Endodermal cell (in vitro differentiated cells): ENCODE measurements at regions not wholly inside any gene's neighbourhood (a gene's known extent, or its start where the extent isn't known, plus 50 kb on each side); places are given as distances from the start of the nearest gene placed in this dataset.

Source experiments
- DNase-seq: peaks from one replicate; pipeline ENCODE4 v3.0.0-alpha.2; 2017
- H3K27ac ChIP-seq: 2 replicates; pipeline ENCODE4 v1.5.1; 2013; ENCODE audit warnings: mild to moderate bottlenecking, low read depth, low read length, moderate library complexity
- H3K27me3 ChIP-seq: 2 replicates; pipeline ENCODE4 v1.6.1; 2013; ENCODE audit warnings: mild to moderate bottlenecking, low read length, moderate library complexity; ENCODE audit not compliant: insufficient read depth, control insufficient read depth, poor library complexity, severe bottlenecking
- H3K36me3 ChIP-seq: 2 replicates; pipeline ENCODE4 v1.7.0; 2013; ENCODE audit warnings: mild to moderate bottlenecking, low read length, moderate library complexity; ENCODE audit not compliant: control insufficient read depth, insufficient read depth
- H3K4me1 ChIP-seq: one replicate; pipeline ENCODE4 v1.7.0; 2013; ENCODE audit warnings: low read length; ENCODE audit not compliant: control insufficient read depth, insufficient read depth
- H3K4me3 ChIP-seq: 2 replicates; pipeline ENCODE4 v1.5.1; 2013; ENCODE audit warnings: mild to moderate bottlenecking, low read length, moderate library complexity
- H3K9ac ChIP-seq: 2 replicates; pipeline ENCODE4 v1.6.1; 2013; ENCODE audit warnings: mild to moderate bottlenecking, low read length, moderate library complexity; ENCODE audit not compliant: poor library complexity, severe bottlenecking; ENCODE audit errors: extremely low read depth
- H3K9me3 ChIP-seq: 2 replicates; pipeline ENCODE4 v1.6.1; 2013; ENCODE audit warnings: mild to moderate bottlenecking, low read length, moderate library complexity; ENCODE audit not compliant: control insufficient read depth
- H3K27ac Mint-ChIP-seq: 2 replicates; pipeline ENCODE4 v1.8.0; 2020; ENCODE audit warnings: mixed read lengths
- H3K27me3 Mint-ChIP-seq: 2 replicates; pipeline ENCODE4 v1.8.0; 2021; ENCODE audit warnings: mild to moderate bottlenecking, mixed read lengths; ENCODE audit not compliant: insufficient read depth
- H3K36me3 Mint-ChIP-seq: 2 replicates; pipeline ENCODE4 v1.8.0; 2020; ENCODE audit warnings: low read depth, mixed read lengths
- H3K4me1 Mint-ChIP-seq: 2 replicates; pipeline ENCODE4 v1.8.0; 2020; ENCODE audit warnings: mixed read lengths
- H3K4me3 Mint-ChIP-seq: 2 replicates; pipeline ENCODE4 v1.8.0; 2020; ENCODE audit warnings: mild to moderate bottlenecking, moderate library complexity, mixed read lengths
- H3K9me3 Mint-ChIP-seq: 2 replicates; pipeline ENCODE4 v1.8.0; 2020; ENCODE audit warnings: mild to moderate bottlenecking, mixed read lengths
- CTCF ChIP-seq: fragments of 200-600 bp; sonication (generic); conservative IDR thresholded peaks from 2 replicates; pipeline ENCODE4 v1.5.0; 2021; ENCODE audit warnings: antibody characterized with exemption, mild to moderate bottlenecking
- WGBS, 2 experiments: methylation state at CpG; one replicate each; pipeline versions ENCODE4 v1.1.5 to v1.1.7; 2013; ENCODE audit warnings: missing lambda C conversion rate in 2 of 2, mixed read lengths in 1 of 2; ENCODE audit not compliant: insufficient coverage in 1 of 2, insufficient read length in 1 of 2; 5-methylcytosine and 5-hydroxymethylcytosine counted together

GRCh38 chr5:88964831-88965230, 81.8 kb upstream of the MEF2C start:
- Mint-ChIP-seq H3K27me3 (no peaks in the 10 kb centered on the region), H3K9me3 (no peaks in the 10 kb centered on the region), H3K36me3 (no peaks in the 10 kb centered on the region), H3K4me3 (no peak overlapping the region), H3K27ac (no peak overlapping the region), H3K4me1 (no peaks in the 10 kb centered on the region)
- H3K4me1 ChIP-seq = no peaks in the 10 kb centered on the region
- no peak overlapping the region for H3K9ac ChIP-seq
- DNase-seq = no peak
- H3K27ac ChIP-seq = no peak overlapping the region
- H3K27me3 ChIP-seq = no peaks in the 10 kb centered on the region
- H3K4me3 ChIP-seq = no peak overlapping the region
- no peak for TF ChIP-seq CTCF
- H3K9me3 ChIP-seq = no peaks in the 10 kb centered on the region
- H3K36me3 ChIP-seq = no peaks in the 10 kb centered on the region
- WGBS, 2 experiments = 86% methylated on average over 1 of the region's 1 CpG; no CpG with 5 or more reads in 1 of the 2 experiments

GRCh38 chr5:88957013-88957412, 74.0 kb upstream of the MEF2C start:
- H3K36me3 Mint-ChIP-seq = no peaks in the 10 kb centered on the region
- no peak overlapping the region for H3K27ac Mint-ChIP-seq
- Histone ChIP-seq H3K4me1 (no peaks in the 10 kb centered on the region), H3K4me3 (no peak overlapping the region), H3K9me3 (no peaks in the 10 kb centered on the region), H3K27me3 (no peaks in the 10 kb centered on the region), H3K36me3 (no peaks in the 10 kb centered on the region), H3K27ac (no peak overlapping the region), H3K9ac (no peak overlapping the region)
- no peak overlapping the region for H3K4me3 Mint-ChIP-seq
- H3K9me3 Mint-ChIP-seq = no peaks in the 10 kb centered on the region
- 92% methylated on average over 3 of the region's 3 CpGs; no CpG with 5 or more reads in 1 of the 2 experiments for WGBS, 2 experiments
- no peaks in the 10 kb centered on the region for H3K4me1 Mint-ChIP-seq
- no peak for TF ChIP-seq CTCF
- DNase-seq = no peak
- no peaks in the 10 kb centered on the region for H3K27me3 Mint-ChIP-seq

- Mint-ChIP-seq H3K4me1 (no peaks in the 10 kb centered on the region), H3K4me3 (no peak overlapping the region), H3K9me3 (no peaks in the 10 kb centered on the region), H3K27ac (no peak overlapping the region), H3K36me3 (no peaks in the 10 kb centered on the region), H3K27me3 (no peaks in the 10 kb centered on the region)
- H3K4me1 ChIP-seq = no peaks in the 10 kb centered on the region
- WGBS, 2 experiments = 79 to 100% methylated on average over 1 to 2 of the region's 2 CpGs
- no peak overlapping the region for H3K27ac ChIP-seq
- no peak for TF ChIP-seq CTCF
- no peaks in the 10 kb centered on the region for H3K9me3 ChIP-seq
- H3K36me3 ChIP-seq = no peaks in the 10 kb centered on the region
- no peaks in the 10 kb centered on the region for H3K27me3 ChIP-seq
- no peak for DNase-seq
- no peak overlapping the region for H3K9ac ChIP-seq
- no peak overlapping the region for H3K4me3 ChIP-seq
These were observed 73.4 kb upstream of the MEF2C start for GRCh38 chr5:88956416-88956815.
